ENCODE measurements at regions not wholly inside any gene's neighbourhood (a gene's known extent, or its start where the extent isn't known, plus 50 kb on each side); places are given as distances from the start of the nearest gene placed in this dataset.
"Not testable (repeated sequence)": the region's sequence is repeated elsewhere in the genome, so short reads cannot be mapped to it uniquely, and the experiment has no call there.

GRCh38 chr7:42570944-42571343, 333.9 kb upstream of the GLI3 start:
- intact Hi-C loops (cut with DNase I), result loop anchor here in 4 of 10 donors (10.0 kb wide), 2 partner anchors 596 to 626 kb away; no protein-coding TSS in a partner anchor
- Histone ChIP-seq H3K4me1 (no peaks in the 10 kb centered on the region), H3K9me3 (peaks cover 0 to under 1% (median 0%) of the 10 kb centered on the region in 12 donors)

GRCh38 chr7:42567051-42567450, 330.0 kb upstream of the GLI3 start:
- TF ChIP-seq POLR2A (IDR thresholded peaks at IDR 0.05) (no peak), CTCF (IDR thresholded peaks at IDR 0.05) (no peak)
- 52 to 63% (median 56%) methylated on average over 4 of the region's 4 CpGs for WGBS, 4 donors
- Histone ChIP-seq H3K27me3 (no peaks in the 10 kb centered on the region), H3K27ac (peak overlapping the region in 1 of 12 donors; percentile 56), H3K36me3 (no peaks in the 10 kb centered on the region), H3K4me3 (no peak overlapping the region), H3K4me1 (no peaks in the 10 kb centered on the region), H3K9me3 (peaks cover 0 to 31% (median 8%) of the 10 kb centered on the region in 12 donors)
- ATAC-seq (no peak), DNase-seq (no peak)
- intact Hi-C loops (cut with DNase I), result no loop called here

More at GRCh38 chr7:42570944-42571343, 333.9 kb upstream of the GLI3 start:
- Histone ChIP-seq H3K36me3 (no peaks in the 10 kb centered on the region), H3K4me3 (no peak overlapping the region), H3K27me3 (no peaks in the 10 kb centered on the region), H3K27ac (no peak overlapping the region)
- 83 to 86% (median 84%) methylated on average over 2 of the region's 2 CpGs for WGBS, 4 donors
- ATAC-seq (no peak), DNase-seq (no peak)
- TF ChIP-seq CTCF (IDR thresholded peaks at IDR 0.05) (no peak), POLR2A (IDR thresholded peaks at IDR 0.05) (no peak)

GRCh38 chr7:42561797-42562196, 324.8 kb upstream of the GLI3 start:
- intact Hi-C loops (cut with DNase I), result no loop called here
- Histone ChIP-seq H3K36me3 (no peaks in the 10 kb centered on the region), H3K27ac (no peak overlapping the region), H3K4me3 (no peak overlapping the region), H3K4me1 (no peaks in the 10 kb centered on the region), H3K27me3 (no peaks in the 10 kb centered on the region), H3K9me3 (peaks cover 0 to 38% (median 12%) of the 10 kb centered on the region in 12 donors)
- 88 to 96% (median 90%) methylated on average over 1 of the region's 1 CpG for WGBS, 4 donors
- no peak for ATAC-seq
- DNase-seq, result no peak
- TF ChIP-seq CTCF (IDR thresholded peaks at IDR 0.05) (no peak), POLR2A (IDR thresholded peaks at IDR 0.05) (no peak)

- H3K27ac ChIP-seq, result no peak overlapping the region
- intact Hi-C loops (cut with DNase I), result no loop called here
- H3K27me3 ChIP-seq, result no peaks in the 10 kb centered on the region
- peaks cover 0 to 42% (median 14%) of the 10 kb centered on the region in 12 donors for H3K9me3 ChIP-seq
- WGBS, 4 donors, result 75 to 88% (median 86%) methylated on average over 2 of the region's 2 CpGs
- DNase-seq (no peak), ATAC-seq (no peak)
- H3K4me1 ChIP-seq, result no peaks in the 10 kb centered on the region
- no peaks in the 10 kb centered on the region for H3K36me3 ChIP-seq
- TF ChIP-seq CTCF (IDR thresholded peaks at IDR 0.05), result no peak
- no peak for TF ChIP-seq POLR2A (IDR thresholded peaks at IDR 0.05)
- H3K4me3 ChIP-seq, result no peak overlapping the region
These were observed 323.9 kb upstream of the GLI3 start for GRCh38 chr7:42560866-42561265.

- ATAC-seq; H3K36me3 ChIP-seq; DNase-seq; H3K27me3 ChIP-seq; H3K4me1 ChIP-seq; intact Hi-C loops (cut with DNase I); H3K4me3 ChIP-seq; H3K27ac ChIP-seq: not testable (repeated sequence)
- 85 to 95% (median 88%) methylated on average over 2 of the region's 2 CpGs for WGBS, 4 donors
- peaks cover 0 to 31% (median 24%) of the 10 kb centered on the region in 12 donors for H3K9me3 ChIP-seq
These were observed 317.9 kb upstream of the GLI3 start for GRCh38 chr7:42554932-42555331.

Measured in heart left ventricle (tissue), 16 donors.